IPS-20b (cell line): ENCODE measurements at regions not wholly inside any gene's neighbourhood (a gene's known extent, or its start where the extent isn't known, plus 50 kb on each side); places are given as distances from the start of the nearest gene placed in this dataset.

Source experiments
- H3K27ac ChIP-seq: one replicate; pipeline ENCODE4 v1.5.1; 2013; ENCODE audit warnings: low read length
- H3K27me3 ChIP-seq: 2 replicates; pipeline ENCODE4 v1.6.1; 2013; ENCODE audit warnings: mild to moderate bottlenecking, low read length, inconsistent platforms; ENCODE audit not compliant: insufficient read depth
- H3K36me3 ChIP-seq: 2 replicates; pipeline ENCODE4 v1.6.1; 2013; ENCODE audit warnings: low read depth, mild to moderate bottlenecking, inconsistent platforms, low read length, moderate library complexity; ENCODE audit not compliant: insufficient read depth
- H3K4me1 ChIP-seq: 2 replicates; pipeline ENCODE4 v1.6.1; 2013; ENCODE audit warnings: mild to moderate bottlenecking, control low read depth, inconsistent platforms, low read length, moderate library complexity; ENCODE audit not compliant: insufficient read depth
- H3K4me3 ChIP-seq: 2 replicates; pipeline ENCODE4 v1.5.1; 2013; ENCODE audit warnings: mild to moderate bottlenecking, low read length, inconsistent platforms
- H3K9ac ChIP-seq: 2 replicates; pipeline ENCODE4 v1.6.1; 2013; ENCODE audit warnings: low read depth, mild to moderate bottlenecking, inconsistent platforms, low read length, moderate library complexity
- H3K9me3 ChIP-seq: 2 replicates; pipeline ENCODE4 v1.6.1; 2013; ENCODE audit warnings: mild to moderate bottlenecking, low read depth, low read length, inconsistent platforms; ENCODE audit not compliant: insufficient read depth

- Histone ChIP-seq H3K4me3 (no peak overlapping the region), H3K27me3 (no peaks in the 10 kb centered on the region; the same call in 1 of the 2 replicates), H3K9me3 (no peaks in the 10 kb centered on the region), H3K9ac (no peak overlapping the region), H3K36me3 (no peaks in the 10 kb centered on the region), H3K4me1 (peaks cover 7% of the 10 kb centered on the region; the same call in 1 of the 2 replicates), H3K27ac (no peak overlapping the region)
Observed at GRCh38 chr6:97412511-97412910, 129.5 kb upstream of the MMS22L start.

GRCh38 chr6:97422171-97422570 is 139.2 kb upstream of the MMS22L start:
- H3K27me3 ChIP-seq = peaks cover 71% of the 10 kb centered on the region

GRCh38 chr6:97423190-97423589 is 140.2 kb upstream of the MMS22L start:
- Histone ChIP-seq H3K27ac (no peak overlapping the region), H3K36me3 (no peaks in the 10 kb centered on the region), H3K4me3 (no peak overlapping the region), H3K9ac (no peak overlapping the region), H3K9me3 (no peaks in the 10 kb centered on the region), H3K4me1 (no peaks in the 10 kb centered on the region), H3K27me3 (peaks cover 72% of the 10 kb centered on the region)

More at GRCh38 chr6:97422171-97422570, 139.2 kb upstream of the MMS22L start:
- no peak overlapping the region for H3K27ac ChIP-seq
- no peaks in the 10 kb centered on the region for H3K36me3 ChIP-seq
- no peak overlapping the region for H3K9ac ChIP-seq
- no peak overlapping the region for H3K4me3 ChIP-seq
- H3K4me1 ChIP-seq = no peaks in the 10 kb centered on the region
- H3K9me3 ChIP-seq = no peaks in the 10 kb centered on the region

- no peaks in the 10 kb centered on the region for H3K36me3 ChIP-seq
Observed at GRCh38 chr6:97427648-97428047, 144.6 kb upstream of the MMS22L start.

GRCh38 chr6:97437087-97437486 is 154.1 kb upstream of the MMS22L start:
- Histone ChIP-seq H3K27me3 (no peaks in the 10 kb centered on the region), H3K27ac (no peak overlapping the region), H3K36me3 (no peaks in the 10 kb centered on the region), H3K4me3 (no peak overlapping the region), H3K9me3 (no peaks in the 10 kb centered on the region), H3K4me1 (no peaks in the 10 kb centered on the region; the same call in 1 of the 2 replicates), H3K9ac (no peak overlapping the region)

More at GRCh38 chr6:97427648-97428047, 144.6 kb upstream of the MMS22L start:
- H3K9ac ChIP-seq = no peak overlapping the region
- no peak overlapping the region for H3K4me3 ChIP-seq
- H3K27ac ChIP-seq = no peak overlapping the region
- no peaks in the 10 kb centered on the region for H3K4me1 ChIP-seq
- peaks cover 37% of the 10 kb centered on the region for H3K27me3 ChIP-seq
- no peaks in the 10 kb centered on the region for H3K9me3 ChIP-seq

- no peaks in the 10 kb centered on the region for H3K9me3 ChIP-seq
Observed at GRCh38 chr6:97438011-97438671, 155.1 kb upstream of the MMS22L start.

GRCh38 chr6:97440590-97441176 is 157.7 kb upstream of the MMS22L start:
- no peak overlapping the region for H3K4me3 ChIP-seq
- H3K36me3 ChIP-seq = no peaks in the 10 kb centered on the region
- H3K9me3 ChIP-seq = no peaks in the 10 kb centered on the region
- no peak overlapping the region for H3K27ac ChIP-seq
- H3K4me1 ChIP-seq = peaks cover 18% of the 10 kb centered on the region; the same call in 1 of the 2 replicates
- no peak overlapping the region for H3K9ac ChIP-seq
- no peaks in the 10 kb centered on the region for H3K27me3 ChIP-seq

More at GRCh38 chr6:97438011-97438671, 155.1 kb upstream of the MMS22L start:
- H3K4me1 ChIP-seq = peaks cover 4% of the 10 kb centered on the region; the same call in 1 of the 2 replicates
- H3K27me3 ChIP-seq = no peaks in the 10 kb centered on the region
- H3K9ac ChIP-seq = no peak overlapping the region
- H3K4me3 ChIP-seq = no peak overlapping the region
- no peak overlapping the region for H3K27ac ChIP-seq
- H3K36me3 ChIP-seq = no peaks in the 10 kb centered on the region

GRCh38 chr6:97443408-97444080 is 160.5 kb upstream of the MMS22L start:
- Histone ChIP-seq H3K4me1 (peaks cover 18% of the 10 kb centered on the region; the same call in 1 of the 2 replicates), H3K4me3 (no peak overlapping the region), H3K27me3 (no peaks in the 10 kb centered on the region), H3K36me3 (no peaks in the 10 kb centered on the region), H3K9ac (no peak overlapping the region; the same call in 1 of the 2 replicates), H3K27ac (no peak overlapping the region), H3K9me3 (no peaks in the 10 kb centered on the region)

- no peaks in the 10 kb centered on the region for H3K36me3 ChIP-seq
- H3K27ac ChIP-seq = no peak overlapping the region
- no peaks in the 10 kb centered on the region for H3K27me3 ChIP-seq
- peaks cover 18% of the 10 kb centered on the region; the same call in 1 of the 2 replicates for H3K4me1 ChIP-seq
- H3K4me3 ChIP-seq = no peak overlapping the region
- no peak overlapping the region for H3K9ac ChIP-seq
- no peaks in the 10 kb centered on the region for H3K9me3 ChIP-seq
Observed at GRCh38 chr6:97445407-97445806, 162.4 kb upstream of the MMS22L start.

GRCh38 chr6:97449444-97449966 is 166.5 kb upstream of the MMS22L start:
- H3K4me3 ChIP-seq = no peak overlapping the region
- peaks cover 5% of the 10 kb centered on the region; the same call in 1 of the 2 replicates for H3K4me1 ChIP-seq
- H3K27ac ChIP-seq = no peak overlapping the region
- no peaks in the 10 kb centered on the region for H3K27me3 ChIP-seq
- no peaks in the 10 kb centered on the region for H3K36me3 ChIP-seq
- no peaks in the 10 kb centered on the region for H3K9me3 ChIP-seq
- no peak overlapping the region for H3K9ac ChIP-seq

GRCh38 chr6:97450087-97450486 is 167.1 kb upstream of the MMS22L start:
- Histone ChIP-seq H3K27ac (no peak overlapping the region), H3K36me3 (no peaks in the 10 kb centered on the region), H3K9ac (no peak overlapping the region), H3K9me3 (no peaks in the 10 kb centered on the region), H3K4me3 (no peak overlapping the region), H3K4me1 (peaks cover 4% of the 10 kb centered on the region; the same call in 1 of the 2 replicates), H3K27me3 (no peaks in the 10 kb centered on the region)
